HCT116 (cell line): ENCODE measurements at regions not wholly inside any gene's neighbourhood (a gene's known extent, or its start where the extent isn't known, plus 50 kb on each side); places are given as distances from the start of the nearest gene placed in this dataset.

Experiments used
- ATAC-seq: fragments of 200-7000 bp; cut with Tn5 transposase; 2 replicates; pipeline ENCODE4 v1.9.1; 2020; ENCODE audit warnings: mild to moderate bottlenecking, moderate library complexity
- BruUV-seq: library from RNA; stranded (reverse); fragments of 400-500 nt; replicated peaks from 2 replicates; lab custom pipeline; 2021; lab: Mats Ljungman, UMichigan
- CTCF ChIA-PET: fragments of 300-600 bp; sonication (Branson Sonifier 250); formaldehyde crosslinking; loops from one replicate; lab custom pipeline; 2021; ENCODE audit warnings: antibody characterized with exemption; lab: Charles Lee
- POLR2A ChIA-PET: fragments of 300-600, 350-600 bp; sonication (Branson Sonifier 250); formaldehyde crosslinking; loops from one replicate; lab custom pipeline; 2021; ENCODE audit warnings: antibody characterized with exemption; lab: Charles Lee
- RAD21 ChIA-PET, 2 experiments: fragments of 300-600 bp; sonication (Branson Sonifier 250); formaldehyde crosslinking; loops; one replicate each; lab custom pipeline; 2023; ENCODE audit warnings: low total read pairs in 2 of 2; ENCODE audit not compliant: uncharacterized antibody in 2 of 2, unreplicated experiment in 2 of 2, low non-redundant PET in 1 of 2; lab: Charles Lee
- DNase-seq: peaks from one replicate; pipeline ENCODE4 v3.0.0-alpha.2; 2010; ENCODE audit warnings: low read depth, low spot score
- H2AFZ ChIP-seq: fragments of 200-600 bp; shearing (Covaris generic), sonication (generic); 2 replicates; pipeline ENCODE4 v1.6.1; 2017; ENCODE audit warnings: low read depth, mixed run types, mixed read lengths, antibody characterized with exemption, low read length; ENCODE audit not compliant: poor library complexity, severe bottlenecking
- H3K27ac ChIP-seq: 2 replicates; pipeline ENCODE4 v1.5.1; 2012; ENCODE audit warnings: low read depth, low read length
- H3K27me3 ChIP-seq: fragments of 200-600 bp; sonication (generic); 2 replicates; pipeline ENCODE4 v1.6.1; 2016; ENCODE audit warnings: mixed run types, low read length, mixed read lengths; ENCODE audit not compliant: insufficient read depth
- H3K36me3 ChIP-seq, 2 experiments: fragments of 200-500 bp in 1 of 2; fragments of 200-600 bp in 1 of 2; sonication (Bioruptor generic) in 1 of 2; sonication (generic) in 1 of 2; 2 replicates each; pipeline versions ENCODE4 v1.5.1 to v1.6.1; 2014 to 2016; ENCODE audit warnings: low read length in 2 of 2, inconsistent platforms in 1 of 2, mixed read lengths in 1 of 2, mixed run types in 1 of 2; ENCODE audit not compliant: insufficient read depth in 2 of 2, control insufficient read depth in 1 of 2
- H3K4me1 ChIP-seq, 2 experiments: fragments of 200-600 bp in 1 of 2; sonication (generic) in 1 of 2; 2 replicates each; pipeline versions ENCODE4 v1.5.1 to v1.6.1; 2012 to 2017; ENCODE audit warnings: low read length in 2 of 2, inconsistent platforms in 1 of 2, mild to moderate bottlenecking in 1 of 2, mixed read lengths in 1 of 2, mixed run types in 1 of 2, moderate library complexity in 1 of 2; ENCODE audit not compliant: insufficient read depth in 2 of 2, control insufficient read depth in 1 of 2
- H3K4me2 ChIP-seq: fragments of 200-600 bp; sonication (generic); 2 replicates; pipeline ENCODE4 v1.6.1; 2017; ENCODE audit warnings: mixed run types, low read length, mixed read lengths
- H3K4me3 ChIP-seq, 2 experiments: fragments of 200-600 bp in 1 of 2; sonication (generic) in 1 of 2; replicated peaks in 1 of 2; 2 replicates each; pipeline ENCODE4 v1.5.1; 2011 to 2016; ENCODE audit warnings: low read length in 2 of 2, control low read depth in 1 of 2, low read depth in 1 of 2, mild to moderate bottlenecking in 1 of 2, mixed read lengths in 1 of 2, mixed run types in 1 of 2
- H3K79me2 ChIP-seq: fragments of 200-600 bp; sonication (generic); 2 replicates; pipeline ENCODE4 v1.6.1; 2017; ENCODE audit warnings: mild to moderate bottlenecking, mixed run types, low read length, moderate library complexity, mixed read lengths; ENCODE audit not compliant: insufficient read depth
- H3K9ac ChIP-seq: fragments of 200-600 bp; sonication (generic); 2 replicates; pipeline ENCODE4 v1.6.1; 2016; ENCODE audit warnings: low read length, mixed read lengths
- H3K9me2 ChIP-seq: fragments of 200-600 bp; sonication (generic), shearing (Covaris generic); 2 replicates; pipeline ENCODE4 v1.6.1; 2017; ENCODE audit warnings: mixed run types, mild to moderate bottlenecking, moderate library complexity; ENCODE audit not compliant: insufficient read depth
- H3K9me3 ChIP-seq, 2 experiments: fragments of 200-500 bp in 1 of 2; fragments of 200-600 bp in 1 of 2; sonication (Bioruptor generic) in 1 of 2; sonication (generic) in 1 of 2; 2 replicates each; pipeline ENCODE4 v1.6.1; 2014 to 2017; ENCODE audit warnings: low read length in 2 of 2, mixed read lengths in 2 of 2, inconsistent platforms in 1 of 2, low read depth in 1 of 2, mild to moderate bottlenecking in 1 of 2, mixed run types in 1 of 2, moderate library complexity in 1 of 2; ENCODE audit not compliant: control insufficient read depth in 1 of 2, insufficient read depth in 1 of 2
- H4K20me1 ChIP-seq: fragments of 200-600 bp; sonication (generic), shearing (Covaris generic); 2 replicates; pipeline ENCODE4 v1.6.1; 2017; ENCODE audit warnings: mixed run types, mild to moderate bottlenecking, moderate library complexity; ENCODE audit not compliant: insufficient read depth
- EGR1 ChIP-seq: IDR thresholded peaks from 2 replicates; pipeline ENCODE4 v1.6.1; 2012; ENCODE audit warnings: low read depth
- EZH2 ChIP-seq: fragments of 200-600 bp; sonication (generic); IDR thresholded peaks from 2 replicates; pipeline ENCODE4 v1.6.1; 2017; ENCODE audit warnings: antibody characterized with exemption, mixed run types
- EZH2phosphoT487 ChIP-seq: fragments of 200-600 bp; IDR thresholded peaks from 2 replicates; pipeline ENCODE4 v1.6.1; 2018; ENCODE audit warnings: antibody characterized with exemption, borderline replicate concordance
- FOSL1 ChIP-seq: IDR thresholded peaks from 2 replicates; pipeline ENCODE4 v1.6.1; 2012; ENCODE audit warnings: low read depth
- JUND ChIP-seq: IDR thresholded peaks from 2 replicates; pipeline ENCODE4 v1.6.1; 2012
- POLR2AphosphoS5 ChIP-seq: IDR thresholded peaks from 2 replicates; pipeline ENCODE4 v1.6.1; 2011; ENCODE audit warnings: mild to moderate bottlenecking, low read depth, low read length, moderate library complexity
- RAD21 ChIP-seq: IDR thresholded peaks from 2 replicates; pipeline ENCODE4 v1.6.1; 2012; ENCODE audit warnings: low read depth, mild to moderate bottlenecking
- SIN3A ChIP-seq: IDR thresholded peaks from 2 replicates; pipeline ENCODE4 v1.6.1; 2012; ENCODE audit warnings: low read depth
- SP1 ChIP-seq: IDR thresholded peaks from 2 replicates; pipeline ENCODE4 v1.6.1; 2012; ENCODE audit warnings: low read depth
- TCF7L2 ChIP-seq: IDR thresholded peaks from 2 replicates; pipeline ENCODE4 v1.7.0; 2011; ENCODE audit warnings: borderline replicate concordance, inconsistent platforms; ENCODE audit not compliant: insufficient read depth, insufficient read length; ENCODE audit errors: extremely low read depth
- intact Hi-C: fragments of 100-400 bp; cut with micrococcal nuclease; formaldehyde crosslinking; loops from 2 replicates; pipeline ENCODE4 v1.10.0; 2022
- TF ChIP-seq, protein P1 (sequence below): IDR thresholded peaks from 2 replicates; pipeline ENCODE4 v1.6.1; 2012
- TF ChIP-seq, protein P2 (sequence below): IDR thresholded peaks from 2 replicates; pipeline ENCODE4 v1.6.1; 2011; ENCODE audit warnings: mild to moderate bottlenecking, low read length, moderate library complexity; ENCODE audit not compliant: insufficient replicate concordance; ENCODE audit errors: extremely low read depth
- TF ChIP-seq, protein P3 (sequence below), 3 experiments: fragments of 200-600 bp in 1 of 3; sonication (generic) in 1 of 3; IDR thresholded peaks in 2 of 3; conservative IDR thresholded peaks in 1 of 3; 2 replicates each; pipeline ENCODE4 v1.5.1; 2012 to 2017; ENCODE audit warnings: low read depth in 2 of 3, low read length in 2 of 3, antibody characterized with exemption in 1 of 3, borderline replicate concordance in 1 of 3, control low read depth in 1 of 3, mild to moderate bottlenecking in 1 of 3, mixed read lengths in 1 of 3, mixed run types in 1 of 3, moderate library complexity in 1 of 3; ENCODE audit not compliant: insufficient read depth in 1 of 3

DNA sequence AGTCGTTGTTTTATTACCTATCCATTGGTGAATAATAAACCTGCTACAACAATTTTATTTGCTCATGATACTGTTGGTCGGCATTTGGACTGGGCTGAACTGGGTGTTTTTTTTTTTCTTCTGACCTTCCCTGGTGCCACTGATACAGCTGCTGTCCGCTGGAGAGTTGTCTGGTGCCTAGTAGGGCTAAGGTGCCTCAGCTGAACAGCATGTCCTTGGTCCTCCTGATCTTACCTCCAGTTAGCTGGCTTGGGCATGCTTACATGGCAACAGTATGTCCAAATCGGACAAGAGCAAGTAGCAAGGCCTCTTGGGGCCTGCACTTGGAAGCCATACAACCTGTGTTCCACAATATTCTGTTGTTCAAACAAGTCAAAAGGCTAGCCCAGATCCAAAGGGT is 563.4 kb downstream of the BMP2 start:
- no peak overlapping the region for H2AFZ ChIP-seq
- no peaks in the 10 kb centered on the region for H3K27me3 ChIP-seq
- no peak overlapping the region for H3K27ac ChIP-seq
- CTCF ChIA-PET: no interaction called here
- no peaks in the 10 kb centered on the region for H4K20me1 ChIP-seq
- H3K9me2 ChIP-seq: no peaks in the 10 kb centered on the region
- BruUV-seq: no TSS peak
- DNase-seq: no peak
- RAD21 ChIA-PET: no interaction called here
- TF ChIP-seq RAD21 (no peak), EZH2 (no peak), SP1 (no peak), EZH2phosphoT487 (no peak), JUND (no peak), EGR1 (no peak), FOSL1 (no peak), TCF7L2 (no peak), POLR2AphosphoS5 (no peak), SIN3A (no peak)
- TF ChIP-seq, protein P1, sequence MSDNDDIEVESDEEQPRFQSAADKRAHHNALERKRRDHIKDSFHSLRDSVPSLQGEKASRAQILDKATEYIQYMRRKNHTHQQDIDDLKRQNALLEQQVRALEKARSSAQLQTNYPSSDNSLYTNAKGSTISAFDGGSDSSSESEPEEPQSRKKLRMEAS: no peak
- TF ChIP-seq, protein P2, sequence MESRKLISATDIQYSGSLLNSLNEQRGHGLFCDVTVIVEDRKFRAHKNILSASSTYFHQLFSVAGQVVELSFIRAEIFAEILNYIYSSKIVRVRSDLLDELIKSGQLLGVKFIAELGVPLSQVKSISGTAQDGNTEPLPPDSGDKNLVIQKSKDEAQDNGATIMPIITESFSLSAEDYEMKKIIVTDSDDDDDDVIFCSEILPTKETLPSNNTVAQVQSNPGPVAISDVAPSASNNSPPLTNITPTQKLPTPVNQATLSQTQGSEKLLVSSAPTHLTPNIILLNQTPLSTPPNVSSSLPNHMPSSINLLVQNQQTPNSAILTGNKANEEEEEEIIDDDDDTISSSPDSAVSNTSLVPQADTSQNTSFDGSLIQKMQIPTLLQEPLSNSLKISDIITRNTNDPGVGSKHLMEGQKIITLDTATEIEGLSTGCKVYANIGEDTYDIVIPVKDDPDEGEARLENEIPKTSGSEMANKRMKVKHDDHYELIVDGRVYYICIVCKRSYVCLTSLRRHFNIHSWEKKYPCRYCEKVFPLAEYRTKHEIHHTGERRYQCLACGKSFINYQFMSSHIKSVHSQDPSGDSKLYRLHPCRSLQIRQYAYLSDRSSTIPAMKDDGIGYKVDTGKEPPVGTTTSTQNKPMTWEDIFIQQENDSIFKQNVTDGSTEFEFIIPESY: no peak
- TF ChIP-seq, protein P3, sequence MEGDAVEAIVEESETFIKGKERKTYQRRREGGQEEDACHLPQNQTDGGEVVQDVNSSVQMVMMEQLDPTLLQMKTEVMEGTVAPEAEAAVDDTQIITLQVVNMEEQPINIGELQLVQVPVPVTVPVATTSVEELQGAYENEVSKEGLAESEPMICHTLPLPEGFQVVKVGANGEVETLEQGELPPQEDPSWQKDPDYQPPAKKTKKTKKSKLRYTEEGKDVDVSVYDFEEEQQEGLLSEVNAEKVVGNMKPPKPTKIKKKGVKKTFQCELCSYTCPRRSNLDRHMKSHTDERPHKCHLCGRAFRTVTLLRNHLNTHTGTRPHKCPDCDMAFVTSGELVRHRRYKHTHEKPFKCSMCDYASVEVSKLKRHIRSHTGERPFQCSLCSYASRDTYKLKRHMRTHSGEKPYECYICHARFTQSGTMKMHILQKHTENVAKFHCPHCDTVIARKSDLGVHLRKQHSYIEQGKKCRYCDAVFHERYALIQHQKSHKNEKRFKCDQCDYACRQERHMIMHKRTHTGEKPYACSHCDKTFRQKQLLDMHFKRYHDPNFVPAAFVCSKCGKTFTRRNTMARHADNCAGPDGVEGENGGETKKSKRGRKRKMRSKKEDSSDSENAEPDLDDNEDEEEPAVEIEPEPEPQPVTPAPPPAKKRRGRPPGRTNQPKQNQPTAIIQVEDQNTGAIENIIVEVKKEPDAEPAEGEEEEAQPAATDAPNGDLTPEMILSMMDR (IDR thresholded peaks at IDR 0.05 in 2 of 3, conservative IDR thresholded peaks at IDR 0.05 in 1 of 3; ENCODE audit: borderline replicate concordance in 1 of 3, insufficient read depth in 1 of 3, low read depth in 2 of 3, low read length in 2 of 3): no peak
- ATAC-seq: no peak
- no peaks in the 10 kb centered on the region for H3K4me1 ChIP-seq
- POLR2A ChIA-PET: no interaction called here
- peaks cover 4 to 28% of the 10 kb centered on the region in 2 experiments; a peak in 2 of 4 replicates for H3K9me3 ChIP-seq
- H3K9ac ChIP-seq: no peak overlapping the region
- H3K4me3 ChIP-seq: no peak overlapping the region
- H3K36me3 ChIP-seq: no peaks in the 10 kb centered on the region
- H3K79me2 ChIP-seq: no peaks in the 10 kb centered on the region
- intact Hi-C loops: no loop called here
- H3K4me2 ChIP-seq: no peak overlapping the region
